ENCODE measurements at regions not wholly inside any gene's neighbourhood (a gene's known extent, or its start where the extent isn't known, plus 50 kb on each side); places are given as distances from the start of the nearest gene placed in this dataset.

- H3K36me3 ChIP-seq (ENCODE audit: control insufficient read depth, insufficient read depth, low read length), result no peaks in the 10 kb centered on the region
- Mint-ChIP-seq H3K9me3 (peaks cover 31% of the 10 kb centered on the region), H3K4me1 (no peaks in the 10 kb centered on the region), H3K36me3 (ENCODE audit: low read depth) (no peaks in the 10 kb centered on the region), H3K27me3 (ENCODE audit: insufficient read depth) (peaks cover 25% of the 10 kb centered on the region), H3K4me3 (no peak overlapping the region), H3K27ac (no peak overlapping the region)
- no peaks in the 10 kb centered on the region for H3K4me1 ChIP-seq (ENCODE audit: control insufficient read depth, insufficient read depth, low read length)
- TF ChIP-seq CTCF (conservative IDR thresholded peaks at IDR 0.05), result no peak
- no peak overlapping the region for H3K27ac ChIP-seq (ENCODE audit: low read depth, low read length)
- H3K9me3 ChIP-seq (ENCODE audit: control insufficient read depth, low read length), result peaks cover 20% of the 10 kb centered on the region
- H3K27me3 ChIP-seq (ENCODE audit: control insufficient read depth, insufficient read depth, low read length, poor library complexity, severe bottlenecking), result peaks cover 8% of the 10 kb centered on the region
- no peak for DNase-seq
- H3K9ac ChIP-seq (ENCODE audit: extremely low read depth, low read length, poor library complexity, severe bottlenecking), result no peak overlapping the region
- 75% methylated on average over 1 of the region's 1 CpG; no CpG with 5 or more reads in 1 of the 2 experiments for WGBS, 2 experiments (ENCODE audit: insufficient coverage in 1 of 2, insufficient read length in 1 of 2)
- H3K4me3 ChIP-seq (ENCODE audit: low read length), result no peak overlapping the region
Observed at GRCh38 chr11:11056316-11056715, 198.5 kb upstream of the ZBED5 start.

GRCh38 chr11:11047851-11048610, 190.2 kb upstream of the ZBED5 start:
- Mint-ChIP-seq H3K4me1 (no peaks in the 10 kb centered on the region), H3K4me3 (no peak overlapping the region), H3K9me3 (no peaks in the 10 kb centered on the region), H3K27ac (no peak overlapping the region), H3K36me3 (ENCODE audit: low read depth) (no peaks in the 10 kb centered on the region), H3K27me3 (ENCODE audit: insufficient read depth) (peaks cover 15% of the 10 kb centered on the region)
- Histone ChIP-seq H3K4me1 (ENCODE audit: control insufficient read depth, insufficient read depth, low read length) (no peaks in the 10 kb centered on the region), H3K9ac (ENCODE audit: extremely low read depth, low read length, poor library complexity, severe bottlenecking) (no peak overlapping the region), H3K36me3 (ENCODE audit: control insufficient read depth, insufficient read depth, low read length) (no peaks in the 10 kb centered on the region), H3K9me3 (ENCODE audit: control insufficient read depth, low read length) (no peaks in the 10 kb centered on the region), H3K27ac (ENCODE audit: low read depth, low read length) (no peak overlapping the region), H3K4me3 (ENCODE audit: low read length) (no peak overlapping the region), H3K27me3 (ENCODE audit: control insufficient read depth, insufficient read depth, low read length, poor library complexity, severe bottlenecking) (no peaks in the 10 kb centered on the region)
- TF ChIP-seq CTCF (conservative IDR thresholded peaks at IDR 0.05), result no peak
- 0 to 46% methylated on average over 1 to 2 of the region's 2 CpGs for WGBS, 2 experiments (ENCODE audit: insufficient coverage in 1 of 2, insufficient read length in 1 of 2)
- DNase-seq, result no peak

- Histone ChIP-seq H3K4me1 (ENCODE audit: control insufficient read depth, insufficient read depth, low read length) (no peaks in the 10 kb centered on the region), H3K27ac (ENCODE audit: low read depth, low read length) (no peak overlapping the region), H3K36me3 (ENCODE audit: control insufficient read depth, insufficient read depth, low read length) (no peaks in the 10 kb centered on the region), H3K4me3 (ENCODE audit: low read length) (no peak overlapping the region), H3K27me3 (ENCODE audit: control insufficient read depth, insufficient read depth, low read length, poor library complexity, severe bottlenecking) (no peaks in the 10 kb centered on the region), H3K9me3 (ENCODE audit: control insufficient read depth, low read length) (no peaks in the 10 kb centered on the region), H3K9ac (ENCODE audit: extremely low read depth, low read length, poor library complexity, severe bottlenecking) (no peak overlapping the region)
- Mint-ChIP-seq H3K27me3 (ENCODE audit: insufficient read depth) (peaks cover 13% of the 10 kb centered on the region), H3K36me3 (ENCODE audit: low read depth) (no peaks in the 10 kb centered on the region), H3K9me3 (no peaks in the 10 kb centered on the region), H3K27ac (no peak overlapping the region), H3K4me1 (peaks cover 2% of the 10 kb centered on the region), H3K4me3 (no peak overlapping the region)
- no peak for DNase-seq
- no peak for TF ChIP-seq CTCF (conservative IDR thresholded peaks at IDR 0.05)
- WGBS, 2 experiments (ENCODE audit: insufficient coverage in 1 of 2, insufficient read length in 1 of 2), result 93 to 96% methylated on average over 4 of the region's 4 CpGs
Observed at GRCh38 chr11:11046781-11047180, 188.9 kb upstream of the ZBED5 start.
